ENCODE measurements at regions not wholly inside any gene's neighbourhood (a gene's known extent, or its start where the extent isn't known, plus 50 kb on each side); places are given as distances from the start of the nearest gene placed in this dataset.

- Histone ChIP-seq H3K9ac (ENCODE audit: low read depth, low read length, poor library complexity, severe bottlenecking) (no peak overlapping the region), H3K4me1 (ENCODE audit: insufficient read depth, low read length, poor library complexity, severe bottlenecking) (no peaks in the 10 kb centered on the region), H4K20me1 (ENCODE audit: insufficient read depth, low read length, poor library complexity, severe bottlenecking) (no peaks in the 10 kb centered on the region), H2AFZ (ENCODE audit: low read length) (no peak overlapping the region), H3K9me3 (ENCODE audit: insufficient read depth, low read depth, low read length) (0 out of 2 replicates have a peak, but pooled peaks cover 5% of the 10 kb centered on the region), H3F3A (ENCODE audit: low read depth) (no peaks in the 10 kb centered on the region), H3K36me3 (ENCODE audit: insufficient read depth, low read length) (no peaks in the 10 kb centered on the region), H3K9me2 (replicated peaks; ENCODE audit: low read depth, low read length) (no peaks in the 10 kb centered on the region), H3K79me2 (ENCODE audit: insufficient read depth, low read length) (no peaks in the 10 kb centered on the region), H3K4me2 (ENCODE audit: low read depth, low read length, poor library complexity, severe bottlenecking) (no peak overlapping the region), H3K27me3 (ENCODE audit: insufficient read depth, low read length, poor library complexity, severe bottlenecking) (no peaks in the 10 kb centered on the region), H3K4me3 (ENCODE audit: low read length, poor library complexity, severe bottlenecking) (no peak overlapping the region)
- no peak for TF ChIP-seq EZH2phosphoT487 (IDR thresholded peaks at IDR 0.05; ENCODE audit: borderline replicate concordance)
- no peak for TF ChIP-seq CTCF (conservative IDR thresholded peaks at IDR 0.05; ENCODE audit: low read length)
Measured at GRCh38 chr20:11473983-11474382, 443.7 kb upstream of the BTBD3 start.

GRCh38 chr20:11483697-11484096 is 434.0 kb upstream of the BTBD3 start:
- Histone ChIP-seq H3K9me2 (replicated peaks; ENCODE audit: low read depth, low read length) (no peaks in the 10 kb centered on the region), H4K20me1 (ENCODE audit: insufficient read depth, low read length, poor library complexity, severe bottlenecking) (no peaks in the 10 kb centered on the region), H3K4me3 (ENCODE audit: low read length, poor library complexity, severe bottlenecking) (no peak overlapping the region), H3F3A (ENCODE audit: low read depth) (no peaks in the 10 kb centered on the region), H3K4me1 (ENCODE audit: insufficient read depth, low read length, poor library complexity, severe bottlenecking) (no peaks in the 10 kb centered on the region), H3K36me3 (ENCODE audit: insufficient read depth, low read length) (no peaks in the 10 kb centered on the region), H3K27me3 (ENCODE audit: insufficient read depth, low read length, poor library complexity, severe bottlenecking) (no peaks in the 10 kb centered on the region), H3K9me3 (ENCODE audit: insufficient read depth, low read depth, low read length) (no peaks in the 10 kb centered on the region), H3K79me2 (ENCODE audit: insufficient read depth, low read length) (no peaks in the 10 kb centered on the region), H3K4me2 (ENCODE audit: low read depth, low read length, poor library complexity, severe bottlenecking) (no peak overlapping the region), H2AFZ (ENCODE audit: low read length) (no peak overlapping the region), H3K9ac (ENCODE audit: low read depth, low read length, poor library complexity, severe bottlenecking) (no peak overlapping the region)
- TF ChIP-seq CTCF (conservative IDR thresholded peaks at IDR 0.05; ENCODE audit: low read length) (no peak), EZH2phosphoT487 (IDR thresholded peaks at IDR 0.05; ENCODE audit: borderline replicate concordance) (no peak)

GRCh38 chr20:11484479-11484878 is 433.2 kb upstream of the BTBD3 start:
- no peaks in the 10 kb centered on the region for H3K9me2 ChIP-seq (replicated peaks; ENCODE audit: low read depth, low read length)
- H3K27me3 ChIP-seq (ENCODE audit: insufficient read depth, low read length, poor library complexity, severe bottlenecking), result no peaks in the 10 kb centered on the region
- no peaks in the 10 kb centered on the region for H3K9me3 ChIP-seq (ENCODE audit: insufficient read depth, low read depth, low read length)
- H3K79me2 ChIP-seq (ENCODE audit: insufficient read depth, low read length), result no peaks in the 10 kb centered on the region
- H3K9ac ChIP-seq (ENCODE audit: low read depth, low read length, poor library complexity, severe bottlenecking), result no peak overlapping the region
- H3K4me1 ChIP-seq (ENCODE audit: insufficient read depth, low read length, poor library complexity, severe bottlenecking), result no peaks in the 10 kb centered on the region
- H3K36me3 ChIP-seq (ENCODE audit: insufficient read depth, low read length), result no peaks in the 10 kb centered on the region
- H3K4me3 ChIP-seq (ENCODE audit: low read length, poor library complexity, severe bottlenecking), result no peak overlapping the region
- no peaks in the 10 kb centered on the region for H4K20me1 ChIP-seq (ENCODE audit: insufficient read depth, low read length, poor library complexity, severe bottlenecking)
- TF ChIP-seq CTCF (conservative IDR thresholded peaks at IDR 0.05; ENCODE audit: low read length) (no peak), EZH2phosphoT487 (IDR thresholded peaks at IDR 0.05; ENCODE audit: borderline replicate concordance) (no peak)
- no peak overlapping the region for H3K4me2 ChIP-seq (ENCODE audit: low read depth, low read length, poor library complexity, severe bottlenecking)
- no peaks in the 10 kb centered on the region for H3F3A ChIP-seq (ENCODE audit: low read depth)
- H2AFZ ChIP-seq (ENCODE audit: low read length), result no peak overlapping the region
